ENCODE measurements at regions not wholly inside any gene's neighbourhood (a gene's known extent, or its start where the extent isn't known, plus 50 kb on each side); places are given as distances from the start of the nearest gene placed in this dataset.

GRCh38 chr5:105882956-105883481, 1787.7 kb downstream of the EFNA5 start:
- Histone ChIP-seq H3K9ac (ENCODE audit: low read length) (no peak overlapping the region), H3K4me3 (replicated peaks in 1 of 2; ENCODE audit: low read depth in 1 of 2, low read length in 2 of 2) (no peak overlapping the region), H3K79me2 (ENCODE audit: insufficient read depth, low read length) (no peaks in the 10 kb centered on the region), H3K4me1 (ENCODE audit: control insufficient read depth in 1 of 2, insufficient read depth in 2 of 2, low read length in 2 of 2) (peaks cover 0 to 4% of the 10 kb centered on the region in 2 experiments; a peak in 1 of 4 replicates), H3K9me2 (ENCODE audit: insufficient read depth) (no peaks in the 10 kb centered on the region), H3K27ac (ENCODE audit: low read depth, low read length) (no peak overlapping the region), H3K9me3 (ENCODE audit: control insufficient read depth in 1 of 2, insufficient read depth in 1 of 2, low read depth in 1 of 2, low read length in 2 of 2) (no peaks in the 10 kb centered on the region), H3K4me2 (ENCODE audit: low read length) (no peak overlapping the region), H3K36me3 (ENCODE audit: control insufficient read depth in 1 of 2, insufficient read depth in 2 of 2, low read length in 2 of 2) (no peaks in the 10 kb centered on the region), H4K20me1 (ENCODE audit: insufficient read depth) (no peaks in the 10 kb centered on the region), H3K27me3 (ENCODE audit: insufficient read depth, low read length) (no peaks in the 10 kb centered on the region), H2AFZ (ENCODE audit: low read depth, low read length, poor library complexity, severe bottlenecking) (peak overlapping the region; percentile 22)
- POLR2A ChIA-PET, result no interaction called here
- ATAC-seq, result no peak
- BruUV-seq (replicated peaks), result no TSS peak
- RAD21 ChIA-PET (ENCODE audit: low non-redundant PET in 1 of 2, low total read pairs in 2 of 2, uncharacterized antibody in 2 of 2, unreplicated experiment in 2 of 2), result no interaction called here
- no peak for DNase-seq (ENCODE audit: low read depth, low spot score)
- no peak for TF ChIP-seq EZH2 (IDR thresholded peaks at IDR 0.05)
- no peak for TF ChIP-seq MAX (IDR thresholded peaks at IDR 0.05)
- no peak for TF ChIP-seq TCF7L2 (IDR thresholded peaks at IDR 0.05; ENCODE audit: borderline replicate concordance, extremely low read depth, insufficient read depth, insufficient read length)
- TF ChIP-seq POLR2AphosphoS5 (IDR thresholded peaks at IDR 0.05; ENCODE audit: low read depth, low read length), result no peak
- TF ChIP-seq ATF3 (IDR thresholded peaks at IDR 0.05), result no peak
- TF ChIP-seq SIN3A (IDR thresholded peaks at IDR 0.05; ENCODE audit: low read depth), result no peak
- TF ChIP-seq YY1 (IDR thresholded peaks at IDR 0.05; ENCODE audit: extremely low read depth, insufficient replicate concordance, low read depth, low read length), result no peak
- TF ChIP-seq RAD21 (IDR thresholded peaks at IDR 0.05; ENCODE audit: low read depth), result no peak
- TF ChIP-seq REST (IDR thresholded peaks at IDR 0.05; ENCODE audit: low read depth), result no peak
- TF ChIP-seq CBX3 (IDR thresholded peaks at IDR 0.05; ENCODE audit: low read depth), result no peak
- no peak for TF ChIP-seq CEBPB (IDR thresholded peaks at IDR 0.05; ENCODE audit: low read depth)
- TF ChIP-seq ZNF274 (IDR thresholded peaks at IDR 0.05; ENCODE audit: low read depth, low read length), result no peak
- no peak for TF ChIP-seq ZBTB33 (IDR thresholded peaks at IDR 0.05; ENCODE audit: extremely low read depth, insufficient replicate concordance, low read length)
- TF ChIP-seq POLR2A (IDR thresholded peaks at IDR 0.05; ENCODE audit: borderline replicate concordance, extremely low read depth, insufficient read depth, insufficient read length), result no peak
- intact Hi-C loops (cut with micrococcal nuclease), result no loop called here
- CTCF ChIA-PET, result no interaction called here

All from HCT116 (cell line).